CD4-positive, alpha-beta T cell treated with Interleukin-4 for 4 hours (primary cell): ENCODE measurements at regions not wholly inside any gene's neighbourhood (a gene's known extent, or its start where the extent isn't known, plus 50 kb on each side); places are given as distances from the start of the nearest gene placed in this dataset.
"Not testable (repeated sequence)": the region's sequence is repeated elsewhere in the genome, so short reads cannot be mapped to it uniquely, and the experiment has no call there.

Experiments
- DNase-seq: peaks from one replicate; pipeline ENCODE4 v3.0.0-alpha.2; 2020

DNA sequence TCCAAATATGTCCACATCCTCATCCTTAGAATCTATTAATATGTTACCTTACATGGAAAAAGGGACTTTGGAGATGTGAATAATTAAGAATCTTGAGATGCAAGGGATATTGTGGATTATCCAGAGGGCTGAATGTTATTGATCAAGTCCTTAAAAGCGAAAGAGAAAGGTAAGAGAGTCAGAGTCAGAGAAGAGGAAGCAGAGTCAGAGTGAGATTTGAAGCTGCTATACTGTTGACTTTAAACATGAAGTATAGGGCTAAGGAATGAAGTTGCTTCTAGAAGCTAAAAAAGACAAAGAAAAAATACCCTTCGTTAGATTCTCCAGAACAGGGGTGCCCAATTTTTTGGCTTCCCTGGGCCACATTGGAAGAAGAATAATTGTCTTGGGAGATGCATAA lies 627.2 kb upstream of the SLITRK6 start:
- no peak for DNase-seq

DNA sequence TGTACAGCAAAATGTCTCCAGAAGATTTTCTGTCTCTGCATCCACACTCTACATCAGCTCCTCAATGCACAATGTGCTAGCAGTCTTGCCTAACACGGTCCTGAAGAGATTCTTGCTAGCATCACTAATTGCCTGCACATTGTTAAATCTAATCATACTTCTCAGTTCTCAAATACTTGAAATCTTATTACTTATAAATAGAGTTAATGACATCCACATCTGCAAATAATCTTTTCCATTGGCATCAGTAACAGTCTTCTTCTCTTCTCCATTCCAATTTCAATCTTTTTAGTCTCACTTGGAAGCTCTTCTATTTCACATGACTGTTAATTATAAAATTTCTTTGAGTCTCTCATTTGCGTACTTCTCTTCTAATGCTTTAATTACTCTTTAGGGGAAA lies 630.5 kb upstream of the SLITRK6 start:
- no peak for DNase-seq

GRCh38 chr13:86438034-86438433 lies 638.8 kb upstream of the SLITRK6 start:
- DNase-seq = no peak

DNA sequence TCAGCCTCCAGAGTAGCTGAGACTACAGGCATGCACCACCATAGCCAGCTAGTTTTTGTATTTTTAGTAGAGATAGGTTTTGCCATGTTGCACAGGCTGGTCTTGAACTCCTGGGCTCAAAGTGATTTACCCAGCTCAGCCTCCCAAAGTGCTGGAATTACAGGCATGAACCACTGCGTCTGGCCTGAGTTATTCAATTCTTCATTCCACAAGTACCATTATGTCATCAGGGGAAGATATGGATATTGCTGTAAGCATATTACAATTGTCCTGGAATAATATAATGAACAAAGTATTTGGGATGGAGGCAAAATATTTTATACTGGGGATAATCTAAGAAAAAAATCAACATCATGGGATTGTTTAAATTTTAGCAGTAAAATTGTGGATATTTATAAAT lies 646.0 kb upstream of the SLITRK6 start:
- no peak for DNase-seq

DNA sequence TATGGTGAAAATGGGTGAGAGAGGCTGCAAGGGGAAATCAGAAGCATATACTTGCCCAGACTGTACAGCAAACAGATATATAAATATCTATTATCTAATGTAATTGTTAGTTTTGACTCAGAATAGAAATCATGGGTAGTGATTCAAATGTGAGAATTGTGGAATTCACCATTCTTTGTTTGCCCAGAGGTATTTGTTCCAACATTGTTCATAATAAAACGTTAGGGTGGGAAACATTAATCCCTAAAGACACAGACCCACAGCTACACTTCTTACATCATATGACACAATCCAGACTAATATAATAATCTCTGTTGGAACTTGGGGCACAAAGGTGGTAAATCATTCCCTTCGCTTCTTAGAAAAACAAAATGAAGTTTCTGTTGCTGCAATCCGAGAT lies 646.5 kb upstream of the SLITRK6 start:
- no peak for DNase-seq

- DNase-seq = no peak
These were observed 647.1 kb upstream of the SLITRK6 start for GRCh38 chr13:86446311-86446710.

DNA sequence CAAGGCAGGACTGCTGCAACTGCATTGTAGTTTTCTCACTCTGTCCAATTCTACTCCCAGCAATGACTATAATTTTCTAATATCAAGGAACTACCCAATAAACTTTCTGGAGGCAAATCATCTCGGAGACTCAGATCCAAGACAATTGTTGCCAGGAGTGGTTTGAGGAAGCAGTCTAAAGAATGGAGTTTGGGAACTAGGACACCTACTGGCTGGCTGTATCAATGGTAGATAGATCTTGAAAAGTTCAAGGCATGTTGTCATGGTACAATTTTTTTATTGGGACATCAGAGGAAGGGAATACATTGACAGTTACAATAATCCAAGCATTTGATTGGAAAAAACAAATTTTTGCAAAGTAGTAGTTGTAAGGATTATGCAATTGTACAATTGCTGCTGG lies 648.3 kb upstream of the SLITRK6 start:
- DNase-seq = no peak

- DNase-seq = no peak
These were observed 662.8 kb upstream of the SLITRK6 start for GRCh38 chr13:86462011-86462410.

- DNase-seq = no peak
These were observed 665.0 kb upstream of the SLITRK6 start for GRCh38 chr13:86464193-86464592.

DNA sequence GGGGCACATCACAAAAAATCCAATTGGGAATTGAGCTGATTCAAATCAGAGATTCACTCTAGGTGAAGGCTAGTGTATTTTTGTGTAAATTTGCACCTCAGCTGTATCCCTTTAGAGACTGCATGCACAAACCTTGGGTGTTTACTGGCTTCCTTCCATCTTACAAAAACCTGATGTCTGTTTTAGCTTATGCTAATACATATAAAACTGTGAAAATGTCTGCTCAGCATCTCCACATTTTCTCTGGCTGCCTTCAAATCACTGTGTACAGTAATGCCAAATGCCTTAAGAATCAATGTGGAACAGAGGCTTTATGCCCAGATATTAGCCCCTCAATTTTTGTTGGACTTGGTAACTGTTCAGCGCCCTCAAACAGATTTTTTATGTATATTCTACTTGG lies 675.8 kb upstream of the SLITRK6 start:
- no peak for DNase-seq

DNA sequence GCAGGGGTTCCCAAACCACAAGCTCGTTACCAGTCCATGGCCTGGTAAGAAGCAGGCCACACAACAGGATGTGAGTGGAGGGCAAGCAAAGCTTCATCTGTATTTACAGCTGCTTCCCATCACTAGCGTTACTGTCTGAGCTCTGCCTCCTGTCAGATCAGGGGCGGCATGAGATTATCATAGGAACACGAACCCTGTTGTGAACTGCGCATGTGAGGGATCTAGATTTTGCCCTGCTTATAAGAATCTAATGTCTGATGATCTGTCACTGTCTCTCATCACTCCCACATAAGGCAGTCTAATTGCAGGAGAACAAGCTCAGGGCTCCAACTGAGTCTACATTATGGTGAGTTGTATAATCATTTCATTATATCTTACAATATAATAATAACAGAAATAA lies 677.4 kb upstream of the SLITRK6 start:
- no peak for DNase-seq

DNA sequence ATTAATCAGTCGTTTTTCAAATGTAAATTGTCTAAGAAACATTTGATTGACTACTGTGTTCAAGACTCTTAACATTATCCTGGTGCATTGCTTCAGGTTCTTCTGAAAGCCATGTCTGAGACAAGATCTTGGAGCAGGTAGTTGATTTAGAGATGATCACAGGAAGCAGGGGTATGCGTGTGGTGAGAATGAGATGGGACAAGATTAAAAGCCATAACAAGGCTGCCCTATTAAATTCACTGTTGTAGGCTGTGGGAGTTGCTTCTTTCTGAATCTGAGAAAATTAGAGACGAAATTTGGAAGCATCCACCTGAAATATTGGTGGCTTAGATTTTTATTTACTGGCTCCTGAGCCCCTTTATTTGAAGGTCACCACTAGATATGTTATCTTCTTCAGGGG lies 687.4 kb upstream of the SLITRK6 start:
- no peak for DNase-seq

DNA sequence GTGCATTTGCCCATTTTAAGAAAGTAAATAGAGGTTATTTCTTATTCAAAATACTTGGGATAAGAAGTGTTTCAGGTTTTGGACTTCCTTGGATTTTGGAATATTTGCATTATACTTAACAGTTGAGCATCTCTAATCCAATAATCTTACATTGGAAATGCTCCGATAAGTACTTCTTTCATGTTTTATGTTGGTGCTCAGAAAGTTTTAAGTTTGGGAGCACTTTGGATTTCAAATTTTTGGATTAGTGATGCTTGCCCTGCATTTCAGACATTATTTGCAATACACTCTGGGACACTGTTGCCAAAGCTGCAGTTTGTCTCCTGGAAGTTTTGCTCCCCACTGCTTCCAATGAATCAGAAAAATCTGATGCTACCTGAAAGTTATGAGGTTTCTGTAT lies 691.9 kb upstream of the SLITRK6 start:
- DNase-seq = no peak

GRCh38 chr13:86501931-86502330 lies 702.7 kb upstream of the SLITRK6 start:
- DNase-seq = not testable (repeated sequence)

DNA sequence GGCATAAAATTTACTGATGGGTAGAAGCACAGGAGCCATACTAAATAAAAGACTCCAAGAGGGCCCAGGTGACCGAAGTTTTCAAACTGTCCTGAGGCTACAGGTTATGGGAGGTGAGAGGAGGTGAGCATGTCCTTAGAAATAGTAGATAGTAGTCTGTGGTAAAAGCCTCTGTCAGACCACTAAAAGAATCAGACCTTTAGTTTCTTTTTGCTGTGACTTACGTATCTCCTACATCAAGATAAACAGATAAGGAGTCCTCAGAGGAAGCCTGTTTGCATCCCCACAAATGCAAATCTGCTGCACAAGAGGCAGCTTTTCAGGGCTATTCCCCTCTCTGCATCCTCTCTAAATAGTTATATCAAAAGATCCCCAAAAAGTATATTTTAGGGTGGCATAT lies 711.6 kb upstream of the SLITRK6 start:
- no peak for DNase-seq

GRCh38 chr13:86541461-86541860 lies 742.2 kb upstream of the SLITRK6 start:
- no peak for DNase-seq

DNA sequence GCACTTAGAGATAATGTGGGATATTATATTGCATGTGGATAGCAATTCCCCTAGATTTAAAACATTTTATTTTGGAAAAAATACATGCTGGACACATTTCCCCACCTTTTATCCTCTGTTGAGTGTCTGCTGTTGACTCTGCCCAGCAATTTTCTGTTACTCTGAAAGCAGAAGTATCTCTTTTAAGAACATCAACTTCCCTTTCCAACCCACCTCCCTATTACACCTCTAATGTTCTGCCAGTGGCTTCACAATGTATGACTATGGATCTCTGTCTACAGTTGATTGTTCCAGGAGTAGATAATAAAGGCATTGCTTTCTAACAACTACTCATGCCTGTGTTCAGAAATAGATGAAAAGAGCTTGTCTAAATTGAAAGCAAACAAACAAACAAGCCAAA lies 754.8 kb upstream of the SLITRK6 start:
- no peak for DNase-seq

DNA sequence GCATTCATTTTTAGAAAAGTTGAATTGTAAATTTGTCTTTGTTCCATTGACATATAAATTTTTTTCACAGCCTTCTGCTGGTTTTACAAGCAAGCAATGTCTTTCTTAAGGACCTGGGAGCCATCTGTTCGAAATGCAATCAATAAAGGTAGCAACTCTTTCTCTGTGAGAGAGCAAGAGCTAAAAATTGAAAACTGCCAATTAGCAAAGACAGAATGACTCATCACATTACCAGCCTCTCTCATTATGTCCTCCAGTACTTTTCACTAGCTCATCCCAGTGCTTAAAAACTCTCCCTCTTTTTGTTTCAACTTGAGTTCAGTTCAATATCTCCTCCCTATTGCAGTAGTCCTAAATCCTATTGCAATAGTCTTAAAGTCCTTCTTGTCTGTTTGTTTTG lies 760.7 kb upstream of the SLITRK6 start:
- DNase-seq = no peak

DNA sequence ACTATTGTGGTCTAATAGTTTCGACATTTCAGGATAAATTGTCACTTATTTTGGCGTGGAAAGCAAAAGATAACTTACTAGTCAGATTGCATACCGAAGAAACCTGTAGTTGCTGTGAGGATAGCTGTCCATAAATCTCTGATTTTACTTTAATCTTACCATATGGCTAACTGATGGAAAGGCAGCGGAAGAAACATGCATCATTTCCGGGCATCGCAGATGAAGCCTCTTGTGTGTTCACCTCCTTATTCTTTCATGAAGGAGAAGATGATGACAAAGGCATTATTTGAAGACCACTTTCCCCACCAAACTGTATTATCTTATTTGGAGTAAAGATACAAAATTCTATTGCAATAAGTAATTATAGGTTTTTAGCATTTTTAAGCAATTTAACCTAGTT lies 763.6 kb upstream of the SLITRK6 start:
- DNase-seq = no peak

GRCh38 chr13:86563308-86563707 lies 764.1 kb upstream of the SLITRK6 start:
- DNase-seq = no peak

DNA sequence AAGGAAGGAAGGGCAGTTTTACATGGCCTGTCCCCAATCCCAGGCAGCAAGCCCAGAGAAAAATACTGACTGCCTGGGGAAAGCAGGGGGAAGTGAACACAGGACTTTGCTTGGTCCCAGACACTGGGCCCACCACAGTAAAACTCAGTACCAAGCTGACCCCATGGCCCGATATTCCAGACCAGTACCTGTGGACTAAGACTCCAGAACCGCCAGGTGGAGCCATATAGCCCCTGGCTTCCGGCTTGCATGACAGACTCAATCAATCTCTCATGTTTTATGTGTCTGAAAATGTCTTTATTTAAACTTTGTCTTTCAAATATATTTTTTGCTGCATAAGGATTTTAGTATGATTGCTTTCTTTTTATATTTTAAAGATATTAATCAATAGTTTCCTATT lies 767.9 kb upstream of the SLITRK6 start:
- DNase-seq = no peak

DNA sequence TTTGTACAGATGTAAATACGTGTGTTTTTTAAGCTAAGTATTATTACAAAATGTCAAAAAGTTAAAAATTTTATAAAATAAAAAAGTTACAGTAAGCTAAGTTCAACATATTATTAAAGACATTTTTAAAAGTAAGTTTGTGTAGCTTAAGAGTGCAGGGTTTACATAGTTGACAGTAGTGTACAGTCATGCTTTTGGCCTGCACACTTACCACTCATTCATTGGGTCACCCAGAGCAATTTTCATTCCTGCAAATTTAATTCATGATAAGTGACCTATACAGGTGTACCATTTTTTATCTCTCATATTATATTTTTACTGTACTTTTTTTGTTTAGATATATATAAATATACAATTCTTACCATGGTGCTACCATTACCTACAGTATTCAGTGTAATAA lies 769.9 kb upstream of the SLITRK6 start:
- no peak for DNase-seq

DNA sequence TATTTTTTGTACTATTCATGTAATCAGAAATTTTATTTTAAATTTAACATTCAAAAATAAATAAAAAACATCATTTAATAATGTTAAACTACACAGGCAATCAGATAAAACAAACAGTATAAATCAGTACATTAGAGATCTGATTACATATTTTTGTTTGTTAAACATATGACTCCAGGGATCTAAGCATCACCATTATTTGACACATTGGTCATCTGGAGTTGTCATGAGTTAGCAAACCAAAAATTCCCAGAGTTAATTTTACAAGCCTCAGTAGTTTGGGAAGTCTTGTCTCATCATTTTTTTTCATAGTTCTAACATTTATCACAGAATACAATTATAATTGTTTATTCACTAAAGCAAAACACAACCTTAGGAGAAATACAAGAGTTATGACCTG lies 770.8 kb upstream of the SLITRK6 start:
- DNase-seq = no peak

- DNase-seq = no peak
These were observed 772.9 kb upstream of the SLITRK6 start for GRCh38 chr13:86572115-86572514.

GRCh38 chr13:86579662-86580061 lies 780.4 kb upstream of the SLITRK6 start:
- no peak for DNase-seq

- DNase-seq = no peak
These were observed 782.5 kb upstream of the SLITRK6 start for GRCh38 chr13:86581706-86582105.
